NB4 (cell line): ENCODE measurements at regions not wholly inside any gene's neighbourhood (a gene's known extent, or its start where the extent isn't known, plus 50 kb on each side); places are given as distances from the start of the nearest gene placed in this dataset.

Source experiments
- TF ChIP-seq, protein P1 (sequence below): IDR thresholded peaks from 2 replicates; pipeline ENCODE4 v1.6.1; 2011; ENCODE audit warnings: low read depth, low read length
- TF ChIP-seq, protein P2 (sequence below): IDR thresholded peaks from one replicate; pipeline ENCODE4 v1.5.1; 2012; ENCODE audit warnings: low read depth, low read length

DNA sequence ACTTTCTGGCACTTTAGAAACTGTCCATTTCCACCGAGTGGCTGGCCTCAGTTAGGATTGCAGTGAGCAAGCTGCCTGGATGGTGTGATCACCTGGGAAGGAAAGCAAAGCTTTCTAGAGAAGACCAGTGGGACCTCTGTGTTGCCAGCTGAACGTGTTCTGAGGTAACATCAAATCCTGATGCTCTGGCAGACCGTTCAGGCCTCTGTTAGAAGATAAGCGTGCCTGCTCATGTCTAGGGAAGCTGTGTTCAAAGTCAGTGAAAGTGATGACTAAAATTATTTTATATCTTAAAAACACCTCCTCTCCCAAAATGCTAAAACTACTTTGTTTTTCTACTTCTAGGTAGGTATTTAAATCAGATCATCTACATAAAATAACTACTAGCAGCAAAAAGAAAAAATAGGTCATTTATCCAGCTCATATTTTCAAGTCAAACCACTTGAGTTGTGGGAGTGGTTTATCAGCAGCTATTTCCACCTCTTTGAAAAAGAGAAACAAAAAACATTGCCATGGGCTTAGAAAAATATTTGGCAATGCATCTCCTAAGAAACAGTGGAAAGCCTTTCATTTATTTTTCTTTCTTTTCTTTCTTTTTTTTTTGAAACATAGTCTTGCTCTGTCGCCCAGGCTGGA, 54.8 kb downstream of the CEP43 start:
- TF ChIP-seq, protein P1, sequence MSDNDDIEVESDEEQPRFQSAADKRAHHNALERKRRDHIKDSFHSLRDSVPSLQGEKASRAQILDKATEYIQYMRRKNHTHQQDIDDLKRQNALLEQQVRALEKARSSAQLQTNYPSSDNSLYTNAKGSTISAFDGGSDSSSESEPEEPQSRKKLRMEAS = no peak
- TF ChIP-seq, protein P2, sequence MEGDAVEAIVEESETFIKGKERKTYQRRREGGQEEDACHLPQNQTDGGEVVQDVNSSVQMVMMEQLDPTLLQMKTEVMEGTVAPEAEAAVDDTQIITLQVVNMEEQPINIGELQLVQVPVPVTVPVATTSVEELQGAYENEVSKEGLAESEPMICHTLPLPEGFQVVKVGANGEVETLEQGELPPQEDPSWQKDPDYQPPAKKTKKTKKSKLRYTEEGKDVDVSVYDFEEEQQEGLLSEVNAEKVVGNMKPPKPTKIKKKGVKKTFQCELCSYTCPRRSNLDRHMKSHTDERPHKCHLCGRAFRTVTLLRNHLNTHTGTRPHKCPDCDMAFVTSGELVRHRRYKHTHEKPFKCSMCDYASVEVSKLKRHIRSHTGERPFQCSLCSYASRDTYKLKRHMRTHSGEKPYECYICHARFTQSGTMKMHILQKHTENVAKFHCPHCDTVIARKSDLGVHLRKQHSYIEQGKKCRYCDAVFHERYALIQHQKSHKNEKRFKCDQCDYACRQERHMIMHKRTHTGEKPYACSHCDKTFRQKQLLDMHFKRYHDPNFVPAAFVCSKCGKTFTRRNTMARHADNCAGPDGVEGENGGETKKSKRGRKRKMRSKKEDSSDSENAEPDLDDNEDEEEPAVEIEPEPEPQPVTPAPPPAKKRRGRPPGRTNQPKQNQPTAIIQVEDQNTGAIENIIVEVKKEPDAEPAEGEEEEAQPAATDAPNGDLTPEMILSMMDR = no peak
